HG02623 (cell line): ENCODE measurements at regions not wholly inside any gene's neighbourhood (a gene's known extent, or its start where the extent isn't known, plus 50 kb on each side); places are given as distances from the start of the nearest gene placed in this dataset.
A peak's percentile ranks its signal among the peaks of the same experiment; 100 is the strongest.

Source experiments
- ATAC-seq: cut with Tn5 transposase; IDR thresholded peaks from one replicate; pipeline ENCODE4 v1.9.1; 2021; ENCODE audit warnings: moderate library complexity; ENCODE audit not compliant: unreplicated experiment

GRCh38 chr1:244974550-244974949, 110.2 kb upstream of the HNRNPU start:
- no peak for ATAC-seq

- ATAC-seq: no peak
These were observed 109.8 kb upstream of the HNRNPU start for GRCh38 chr1:244974106-244974505.

DNA sequence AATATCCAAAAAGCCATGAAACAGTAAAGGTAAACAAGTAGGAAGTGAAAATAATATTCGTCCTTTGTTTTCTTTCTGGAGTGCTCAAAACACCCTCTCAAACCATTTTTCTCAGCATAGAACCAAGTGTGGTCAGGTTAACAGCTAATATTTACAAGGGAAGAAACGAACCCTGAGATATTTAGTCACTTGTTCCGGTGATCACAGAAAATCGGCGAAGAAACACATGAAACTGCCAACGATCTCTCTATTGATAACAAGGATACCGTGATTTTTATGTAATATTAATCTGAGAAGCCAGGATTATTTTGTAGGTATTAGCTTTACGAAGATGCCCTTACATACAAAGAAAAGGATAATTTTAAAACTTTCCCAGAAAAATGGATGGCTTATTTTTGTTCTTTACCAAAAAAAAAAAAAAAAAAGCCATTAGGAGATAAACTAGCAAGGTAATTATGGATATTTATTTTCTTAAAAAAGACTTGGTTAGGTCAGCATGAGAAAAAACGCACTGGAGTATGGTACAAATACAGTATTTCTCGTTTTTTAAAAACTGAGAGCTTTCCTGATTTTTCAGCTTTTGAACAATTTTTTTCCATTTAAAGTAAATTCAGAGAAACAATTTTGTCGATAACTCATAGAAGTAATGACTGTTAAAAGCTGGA, 107.3 kb upstream of the HNRNPU start:
- no peak for ATAC-seq

DNA sequence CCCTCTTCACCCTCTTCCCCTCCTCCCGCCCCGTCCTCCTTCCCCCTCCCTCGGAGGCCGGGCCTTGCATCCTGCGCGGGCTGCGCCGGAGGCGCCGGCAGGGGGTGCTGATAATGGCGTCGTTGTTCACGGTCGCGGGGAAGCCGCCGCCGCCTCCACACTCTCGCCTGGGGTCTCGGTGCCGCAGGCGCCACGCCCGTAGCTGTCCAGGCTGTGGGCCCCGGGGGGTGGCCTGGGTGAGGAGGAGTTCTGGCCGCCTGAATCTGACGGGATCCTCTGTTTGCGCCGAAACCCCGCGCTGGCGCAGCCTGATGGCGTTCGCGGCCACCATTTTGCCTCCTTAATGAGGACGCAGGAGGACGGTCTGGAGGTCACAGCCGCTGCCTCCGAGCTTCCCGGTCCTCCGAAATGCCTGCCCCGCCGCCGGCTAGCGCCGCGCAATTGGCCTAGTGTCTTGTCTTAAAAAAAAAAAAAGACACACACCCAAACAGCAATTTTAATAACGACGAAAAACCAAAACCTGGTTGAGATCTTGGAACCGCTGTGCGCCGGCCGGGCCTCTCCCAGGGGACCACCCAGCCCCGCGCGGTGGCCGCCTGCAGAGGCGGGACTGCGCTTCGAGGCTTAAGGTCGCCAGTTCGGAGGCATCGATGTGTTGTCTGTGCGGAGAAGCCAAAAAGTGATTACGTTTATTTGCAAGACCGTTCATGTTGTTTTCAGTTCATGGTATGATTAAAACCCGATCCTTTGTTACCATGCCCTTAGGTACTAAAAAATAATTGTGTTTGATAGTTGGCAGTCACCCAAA, 106.6 kb upstream of the HNRNPU start:
- peak; percentile 70 for ATAC-seq

DNA sequence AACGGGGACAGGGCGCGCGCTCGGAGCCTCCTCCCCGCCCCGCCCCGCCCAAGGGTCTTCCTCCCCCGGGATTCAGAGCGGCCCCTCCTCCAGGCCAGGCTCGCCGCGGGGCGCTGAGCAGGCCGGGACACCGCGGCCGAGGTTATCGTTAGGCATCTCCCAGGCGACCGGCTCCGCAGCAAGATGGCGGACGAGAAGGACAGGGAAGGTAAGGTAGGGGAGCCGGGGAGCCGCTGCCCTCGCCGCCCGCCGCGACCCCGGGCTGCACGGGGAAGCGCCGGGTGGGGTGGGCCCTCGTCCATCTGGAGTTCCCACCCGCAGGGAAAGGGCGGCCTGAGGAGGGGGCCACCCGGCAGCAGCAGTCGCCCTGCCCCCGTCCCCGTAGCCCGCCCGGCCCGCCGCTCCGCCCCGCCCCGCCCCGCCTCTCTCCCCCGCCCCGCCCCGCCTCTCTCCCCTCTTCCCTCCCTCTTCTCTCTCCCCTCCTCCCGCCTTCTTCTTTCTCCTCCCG, 105.9 kb upstream of the HNRNPU start:
- ATAC-seq: peak; percentile 58

DNA sequence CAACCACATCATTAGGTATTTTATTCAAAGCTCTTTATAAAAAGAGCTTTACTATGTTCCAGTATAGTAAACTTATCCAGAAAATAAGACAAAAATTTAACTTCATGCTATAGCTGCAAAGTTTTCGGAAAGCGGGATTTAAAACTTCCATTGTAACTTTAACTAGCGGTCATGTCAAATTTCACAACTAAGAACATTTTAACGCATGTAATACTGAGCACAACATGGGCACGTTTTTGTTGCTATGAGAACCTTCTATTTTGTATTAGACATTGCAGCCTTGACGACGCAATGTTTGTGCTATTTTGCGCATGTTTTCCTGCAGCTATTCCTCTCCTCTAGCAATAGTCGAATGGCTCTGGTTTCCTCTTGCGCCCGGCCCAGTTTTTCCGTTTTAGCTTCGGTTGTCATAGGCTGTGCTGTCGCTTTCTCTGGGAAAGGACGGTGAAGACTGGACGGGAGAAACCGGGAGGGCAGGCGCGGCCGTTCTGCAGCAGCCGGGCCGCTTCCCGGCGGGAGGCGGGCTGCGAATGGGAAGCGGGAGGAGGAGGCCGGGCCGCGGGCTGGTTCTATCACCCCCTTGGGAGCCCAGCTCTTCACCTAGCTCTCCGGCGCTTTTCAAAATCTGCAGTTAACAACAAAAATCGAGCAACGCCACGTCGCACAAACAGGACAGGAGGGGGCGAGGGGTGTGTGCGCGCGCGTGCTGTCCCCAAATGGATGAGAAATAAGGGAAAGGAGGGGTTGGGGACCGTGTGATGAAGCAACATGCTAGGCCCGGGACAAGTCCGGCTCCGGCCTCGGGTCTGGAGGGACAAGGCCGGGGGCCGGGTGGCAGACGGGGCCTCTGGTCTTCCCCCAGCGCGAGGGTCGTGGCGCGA, 105.3 kb upstream of the HNRNPU start:
- peak; percentile 25 for ATAC-seq

DNA sequence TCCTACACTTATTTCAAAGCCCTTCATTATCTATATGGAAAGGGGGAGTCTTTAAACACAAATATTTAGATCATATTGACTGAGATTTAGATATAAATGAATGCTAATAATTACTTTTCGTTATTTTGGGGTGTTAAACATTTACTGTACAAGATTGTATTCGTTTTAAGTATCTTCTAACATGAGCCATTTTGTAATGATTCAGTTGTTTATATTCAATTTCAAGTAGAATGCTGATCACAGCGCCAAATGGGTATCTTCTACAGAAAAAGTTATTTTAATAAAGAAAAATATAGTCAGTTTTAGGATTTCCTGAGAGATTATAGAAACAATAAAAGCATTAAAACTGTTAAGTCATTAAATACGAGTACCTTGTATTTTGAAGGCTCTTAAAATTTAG, 104.5 kb upstream of the HNRNPU start:
- ATAC-seq: no peak

DNA sequence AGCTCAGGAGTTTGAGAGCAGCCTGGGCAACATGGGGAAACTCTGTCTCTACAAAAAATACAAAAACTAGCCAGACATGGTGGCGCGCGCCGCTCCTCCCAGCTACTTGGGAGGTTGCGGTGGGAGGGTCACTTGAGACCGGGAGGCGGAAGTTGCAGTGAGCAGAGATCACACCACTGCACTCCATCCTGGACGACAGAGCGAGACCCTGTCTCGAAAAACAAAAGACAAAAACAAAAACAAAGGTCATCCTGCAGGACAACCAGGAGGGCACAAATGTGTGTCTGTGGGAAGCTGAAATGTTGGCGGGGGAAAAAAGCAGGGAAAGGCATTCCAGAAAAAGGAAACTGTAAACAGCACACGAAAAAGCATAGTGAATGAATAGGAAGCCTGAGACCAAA, 104.1 kb upstream of the HNRNPU start:
- no peak for ATAC-seq

DNA sequence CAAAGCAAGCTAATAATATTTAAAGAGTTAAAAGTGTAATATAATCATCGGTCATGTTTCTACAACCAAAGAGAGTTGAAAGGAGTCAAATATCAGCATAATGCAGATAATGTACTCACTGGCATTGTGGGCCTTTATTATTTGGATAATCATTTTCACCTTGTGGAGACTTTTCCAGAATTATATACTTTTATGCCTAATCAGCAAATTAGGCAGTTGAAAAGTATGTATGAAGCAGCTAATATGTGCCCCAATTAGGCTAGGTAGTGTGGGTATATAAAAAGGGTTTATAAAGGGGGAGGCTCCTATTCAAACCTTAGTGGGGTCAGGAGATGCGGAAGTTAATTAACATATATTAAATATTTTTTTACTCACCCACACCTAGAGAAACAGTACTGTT, 102.8 kb upstream of the HNRNPU start:
- no peak for ATAC-seq

DNA sequence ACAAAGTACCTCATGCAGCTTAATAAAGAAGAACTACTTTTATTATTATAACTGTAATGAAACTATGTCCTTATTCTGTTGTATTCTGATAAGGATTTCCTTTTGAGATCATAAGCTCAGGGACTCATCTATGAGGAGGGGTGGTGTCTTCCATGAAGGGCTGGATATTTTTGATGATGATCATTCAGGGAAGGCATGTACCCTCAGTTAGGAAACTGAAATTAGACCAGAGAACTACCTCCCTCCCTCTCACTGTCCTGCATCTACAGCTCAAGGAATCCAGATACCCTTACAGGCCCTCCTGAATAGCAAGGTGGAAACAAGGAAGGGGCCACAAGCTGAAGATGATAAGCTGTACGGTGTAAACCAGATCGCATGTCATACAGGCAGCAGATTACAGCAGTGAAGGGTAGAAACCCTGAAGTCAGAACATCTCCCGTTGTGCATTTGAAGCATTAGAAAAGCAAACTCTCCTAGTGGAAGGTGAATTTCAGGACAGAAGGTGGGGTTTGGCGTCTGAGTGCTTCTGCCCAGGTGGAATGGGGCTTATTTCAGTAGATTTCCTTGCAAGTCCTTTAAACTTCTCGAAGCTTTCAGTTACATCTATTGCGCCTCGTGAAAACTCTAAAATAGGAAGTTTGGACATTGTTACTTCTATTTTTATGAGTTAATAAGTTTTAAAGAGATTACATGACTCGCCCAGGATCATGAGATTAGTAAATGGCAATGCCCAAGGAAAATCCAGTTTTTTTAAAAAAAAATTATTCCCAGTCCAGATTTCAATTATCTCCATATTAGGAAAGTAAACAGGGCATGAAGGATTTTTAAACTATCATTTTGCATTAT, 101.1 kb upstream of the HNRNPU start:
- ATAC-seq: no peak

- no peak for ATAC-seq
These were observed 100.0 kb upstream of the HNRNPU start for GRCh38 chr1:244964112-244964971.

GRCh38 chr1:244963231-244963826, 99.0 kb upstream of the HNRNPU start:
- ATAC-seq: no peak

- no peak for ATAC-seq
These were observed 97.8 kb upstream of the HNRNPU start for GRCh38 chr1:244962130-244962529.

GRCh38 chr1:244960904-244961303, 96.6 kb upstream of the HNRNPU start:
- no peak for ATAC-seq

GRCh38 chr1:244958593-244958992, 94.2 kb upstream of the HNRNPU start:
- no peak for ATAC-seq

- no peak for ATAC-seq
These were observed 93.2 kb upstream of the HNRNPU start for GRCh38 chr1:244957525-244957924.

GRCh38 chr1:244957122-244957521, 92.8 kb upstream of the HNRNPU start:
- ATAC-seq: no peak

DNA sequence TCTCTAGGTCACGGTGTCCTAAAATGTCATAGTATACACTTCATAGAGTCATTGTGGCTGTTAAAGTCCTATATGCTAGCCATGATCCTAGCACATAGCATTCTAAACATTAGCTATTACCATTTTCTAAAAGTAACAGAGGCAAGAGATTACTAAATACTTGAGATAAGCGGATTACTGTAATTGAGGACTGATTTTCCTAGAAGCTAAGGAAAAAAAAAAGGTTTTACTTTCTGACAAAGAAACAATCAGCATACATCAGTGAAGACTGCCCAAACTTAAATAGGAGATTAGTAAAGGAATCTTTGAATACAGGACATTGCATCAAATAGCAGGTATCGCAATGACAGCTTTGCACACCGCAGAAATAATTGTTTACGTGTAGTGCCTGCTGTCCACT, 91.3 kb upstream of the HNRNPU start:
- no peak for ATAC-seq

DNA sequence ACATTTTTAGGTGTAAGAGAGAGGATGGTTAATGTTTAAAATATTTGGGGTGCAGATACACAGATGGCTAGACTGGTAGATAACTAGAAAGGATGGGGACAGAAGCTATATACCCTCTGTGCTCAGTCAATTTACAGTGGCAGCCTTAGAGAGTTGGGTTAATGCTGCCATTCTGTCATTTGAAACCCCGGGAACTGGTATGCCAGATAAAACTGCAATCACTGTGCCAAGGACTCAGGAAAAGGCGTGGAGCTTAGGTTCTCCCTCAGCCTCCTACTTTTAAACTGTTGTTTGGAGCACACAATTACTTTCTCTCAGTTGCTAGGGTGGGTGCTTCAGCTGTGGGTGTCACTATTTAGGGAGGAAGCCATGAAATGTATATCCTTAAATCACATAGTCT, 90.0 kb upstream of the HNRNPU start:
- ATAC-seq: no peak
